Mesothelial cell of epicardium (in vitro differentiated cells): ENCODE measurements at regions not wholly inside any gene's neighbourhood (a gene's known extent, or its start where the extent isn't known, plus 50 kb on each side); places are given as distances from the start of the nearest gene placed in this dataset.

Experiments
- DNase-seq, 2 experiments: peaks; one replicate each; pipeline ENCODE4 v3.0.0; 2021; ENCODE audit warnings: low spot score in 2 of 2; ENCODE audit not compliant: unreplicated experiment in 2 of 2
- H3K27ac Mint-ChIP-seq: 2 replicates; pipeline ENCODE4 v1.8.0; 2021; ENCODE audit warnings: mixed read lengths
- H3K27me3 Mint-ChIP-seq: 2 replicates; pipeline ENCODE4 v1.8.0; 2021; ENCODE audit warnings: low read depth, mixed read lengths
- H3K36me3 Mint-ChIP-seq: 2 replicates; pipeline ENCODE4 v1.8.0; 2021; ENCODE audit warnings: mixed read lengths
- H3K4me1 Mint-ChIP-seq: 2 replicates; pipeline ENCODE4 v1.8.0; 2021; ENCODE audit warnings: mixed read lengths
- H3K4me3 Mint-ChIP-seq: 2 replicates; pipeline ENCODE4 v1.8.0; 2021; ENCODE audit warnings: mild to moderate bottlenecking, moderate library complexity, mixed read lengths
- H3K9me3 Mint-ChIP-seq: 2 replicates; pipeline ENCODE4 v1.8.0; 2021; ENCODE audit warnings: mixed read lengths
- CTCF ChIP-seq: fragments of 200-600 bp; sonication (generic); IDR thresholded peaks from one replicate; pipeline ENCODE4 v1.5.0; 2021; ENCODE audit warnings: antibody characterized with exemption; ENCODE audit not compliant: unreplicated experiment

GRCh38 chr16:85374571-85374872, 238.6 kb upstream of the GSE1 start:
- no peaks in the 10 kb centered on the region for H3K9me3 Mint-ChIP-seq
- H3K27ac Mint-ChIP-seq, result no peak overlapping the region
- no peaks in the 10 kb centered on the region for H3K36me3 Mint-ChIP-seq
- no peak overlapping the region for H3K4me3 Mint-ChIP-seq
- DNase-seq, result no peak
- peaks cover 27% of the 10 kb centered on the region for H3K4me1 Mint-ChIP-seq
- no peak for TF ChIP-seq CTCF
- H3K27me3 Mint-ChIP-seq, result no peaks in the 10 kb centered on the region

DNA sequence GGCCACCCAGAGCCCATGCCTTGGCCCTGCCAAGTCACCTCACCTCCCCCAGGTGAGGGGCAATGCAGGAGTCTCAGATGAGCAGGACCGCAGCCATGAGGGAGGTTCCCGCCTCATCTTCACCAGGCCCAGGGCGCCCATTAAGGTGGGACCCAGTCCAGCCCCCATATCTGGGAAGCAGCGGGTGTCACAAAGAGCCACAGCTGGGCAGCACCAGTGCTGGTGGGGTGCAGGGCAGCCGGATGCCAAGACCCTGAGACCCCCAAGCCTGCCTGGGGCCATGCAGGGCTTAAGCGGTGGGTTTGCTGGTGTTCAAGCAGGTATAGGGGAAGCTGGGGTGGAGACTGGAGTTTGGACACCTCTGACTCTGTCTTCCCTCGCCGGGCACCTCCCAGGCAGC, 237.8 kb upstream of the GSE1 start:
- Mint-ChIP-seq H3K27me3 (no peaks in the 10 kb centered on the region), H3K4me1 (peaks cover 27% of the 10 kb centered on the region), H3K36me3 (no peaks in the 10 kb centered on the region), H3K27ac (no peak overlapping the region), H3K4me3 (no peak overlapping the region), H3K9me3 (no peaks in the 10 kb centered on the region)
- no peak for DNase-seq
- no peak for TF ChIP-seq CTCF

DNA sequence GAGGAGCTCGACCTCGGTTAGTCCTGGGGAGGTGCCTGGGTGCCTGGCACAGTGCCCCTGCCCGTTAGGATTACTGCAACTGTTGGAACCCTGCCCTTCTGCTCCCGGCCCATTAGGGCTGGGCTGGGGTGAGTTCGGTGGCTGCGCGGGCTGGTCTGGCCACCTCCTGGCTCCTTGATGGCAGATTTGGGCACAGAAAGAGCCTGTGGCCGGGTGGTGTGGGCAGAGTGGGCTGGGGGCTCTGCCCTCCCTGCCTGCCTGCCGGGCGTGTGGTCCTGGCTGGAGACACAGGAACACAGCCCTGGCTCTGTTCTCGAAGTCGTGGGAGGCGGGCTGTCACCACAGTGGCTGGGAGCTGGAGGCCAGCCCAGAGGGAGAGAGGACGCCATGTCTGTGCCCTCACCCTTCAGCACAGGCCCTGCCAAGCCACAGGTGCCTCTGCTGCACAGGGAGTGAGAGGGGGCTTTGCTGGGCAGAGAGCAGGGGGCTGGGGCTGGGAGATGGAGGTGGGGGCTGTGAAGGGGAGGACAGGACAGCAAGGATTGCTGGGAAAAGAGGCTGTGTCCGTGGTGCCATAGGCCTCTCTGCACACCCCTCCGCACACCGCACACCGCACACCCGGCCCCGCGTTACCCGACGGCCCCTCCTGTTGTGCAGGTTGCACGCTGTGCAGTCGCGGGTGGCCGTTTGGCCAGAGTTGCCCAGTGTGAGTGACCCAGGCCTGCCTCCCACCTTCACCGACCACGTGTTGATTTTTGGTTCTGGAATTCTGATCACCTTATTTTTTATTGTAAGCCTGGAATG, 236.6 kb upstream of the GSE1 start:
- DNase-seq, result no peak
- Mint-ChIP-seq H3K36me3 (no peaks in the 10 kb centered on the region), H3K9me3 (no peaks in the 10 kb centered on the region), H3K27ac (no peak overlapping the region), H3K4me3 (no peak overlapping the region), H3K4me1 (peaks cover 36% of the 10 kb centered on the region), H3K27me3 (no peaks in the 10 kb centered on the region)
- TF ChIP-seq CTCF, result no peak

DNA sequence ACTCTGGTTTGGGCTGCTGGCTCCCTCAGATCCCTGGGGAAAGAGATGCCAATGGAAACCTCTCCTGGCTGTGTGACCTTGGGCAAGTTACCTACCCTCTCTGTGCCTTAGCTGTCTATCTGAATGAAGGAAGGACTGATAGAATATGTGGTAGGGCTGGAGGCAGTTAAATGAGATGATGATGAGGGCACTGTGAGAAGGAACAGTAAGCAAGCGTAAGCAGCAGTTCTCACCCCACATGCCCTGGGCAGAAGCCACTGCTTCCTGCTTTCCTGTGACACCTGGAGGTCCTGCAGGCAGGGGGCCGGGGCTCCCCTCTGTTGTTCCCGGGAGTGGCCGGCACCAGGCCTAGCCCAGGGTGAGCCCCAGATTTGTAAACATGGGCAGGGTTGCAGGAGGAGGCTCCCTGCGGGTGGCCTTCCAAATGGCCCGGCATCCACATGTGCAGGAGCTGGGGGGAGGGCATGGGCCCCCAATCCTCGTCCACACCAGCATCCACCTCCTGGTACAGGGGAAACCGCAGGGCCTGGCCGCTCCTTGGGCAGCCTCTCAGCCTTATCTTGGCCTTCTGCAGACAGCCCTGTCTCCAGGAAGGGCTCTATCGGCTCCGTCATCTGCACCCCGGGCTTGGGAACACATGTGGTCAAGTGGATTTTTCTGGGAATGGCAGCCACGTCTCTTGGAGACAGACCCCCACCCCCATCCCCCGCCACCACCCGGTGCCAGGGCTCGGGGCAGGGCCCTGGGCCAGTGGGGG, 235.6 kb upstream of the GSE1 start:
- H3K9me3 Mint-ChIP-seq, result no peaks in the 10 kb centered on the region
- H3K4me1 Mint-ChIP-seq, result peaks cover 45% of the 10 kb centered on the region
- H3K4me3 Mint-ChIP-seq, result no peak overlapping the region
- H3K27me3 Mint-ChIP-seq, result no peaks in the 10 kb centered on the region
- no peak overlapping the region for H3K27ac Mint-ChIP-seq
- no peak for TF ChIP-seq CTCF
- DNase-seq, result no peak
- H3K36me3 Mint-ChIP-seq, result no peaks in the 10 kb centered on the region

- Mint-ChIP-seq H3K4me1 (peaks cover 51% of the 10 kb centered on the region), H3K4me3 (no peak overlapping the region), H3K9me3 (no peaks in the 10 kb centered on the region), H3K36me3 (no peaks in the 10 kb centered on the region), H3K27me3 (no peaks in the 10 kb centered on the region), H3K27ac (no peak overlapping the region)
- TF ChIP-seq CTCF, result no peak
- DNase-seq, result no peak
Observed at GRCh38 chr16:85378145-85379040, 234.7 kb upstream of the GSE1 start.
